ENCODE measurements at regions not wholly inside any gene's neighbourhood (a gene's known extent, or its start where the extent isn't known, plus 50 kb on each side); places are given as distances from the start of the nearest gene placed in this dataset.
A peak's percentile ranks its signal among the peaks of the same experiment; 100 is the strongest.
"Not testable (repeated sequence)": the region's sequence is repeated elsewhere in the genome, so short reads cannot be mapped to it uniquely, and the experiment has no call there.

- no peak for DNase-seq
Measured at GRCh38 chr6:140269591-140270165, 895.2 kb upstream of the CITED2 start.

- no peak for DNase-seq
Measured at GRCh38 chr6:140264431-140264830, 890.0 kb upstream of the CITED2 start.

- not testable (repeated sequence) for DNase-seq
Measured at GRCh38 chr6:140258302-140258701, 883.9 kb upstream of the CITED2 start.

- DNase-seq: no peak
Measured at GRCh38 chr6:140256248-140256647, 881.8 kb upstream of the CITED2 start.

- DNase-seq: no peak
Measured at GRCh38 chr6:140253096-140253495, 878.6 kb upstream of the CITED2 start.

GRCh38 chr6:140252099-140252498 lies 877.7 kb upstream of the CITED2 start:
- no peak for DNase-seq

GRCh38 chr6:140245296-140246040 lies 871.0 kb upstream of the CITED2 start:
- DNase-seq: no peak

- DNase-seq: no peak
Measured at GRCh38 chr6:140237251-140237650, 862.8 kb upstream of the CITED2 start.

GRCh38 chr6:140236732-140237131 lies 862.3 kb upstream of the CITED2 start:
- DNase-seq: peak; percentile 41

- no peak for DNase-seq
Measured at GRCh38 chr6:140230282-140230681, 855.8 kb upstream of the CITED2 start.

- no peak for DNase-seq
Measured at GRCh38 chr6:140228491-140228890, 854.0 kb upstream of the CITED2 start.

GRCh38 chr6:140226637-140227036 lies 852.2 kb upstream of the CITED2 start:
- no peak for DNase-seq

GRCh38 chr6:140225701-140226436 lies 851.4 kb upstream of the CITED2 start:
- DNase-seq: no peak

- no peak for DNase-seq
Measured at GRCh38 chr6:140217283-140217682, 842.8 kb upstream of the CITED2 start.

- no peak for DNase-seq
Measured at GRCh38 chr6:140209775-140210174, 835.3 kb upstream of the CITED2 start.

- DNase-seq: no peak
Measured at GRCh38 chr6:140208286-140208685, 833.8 kb upstream of the CITED2 start.

GRCh38 chr6:140205795-140206593 lies 831.5 kb upstream of the CITED2 start:
- no peak for DNase-seq

GRCh38 chr6:140204154-140204553 lies 829.7 kb upstream of the CITED2 start:
- DNase-seq: no peak

GRCh38 chr6:140203661-140204147 lies 829.3 kb upstream of the CITED2 start:
- DNase-seq: no peak

- DNase-seq: no peak
Measured at GRCh38 chr6:140202964-140203515, 828.6 kb upstream of the CITED2 start.

GRCh38 chr6:140201787-140202458 lies 827.5 kb upstream of the CITED2 start:
- DNase-seq: no peak
